Epithelial cell of proximal tubule (primary cell): ENCODE measurements at regions not wholly inside any gene's neighbourhood (a gene's known extent, or its start where the extent isn't known, plus 50 kb on each side); places are given as distances from the start of the nearest gene placed in this dataset.

ENCODE experiments used
- DNase-seq: peaks from one replicate; pipeline ENCODE4 v3.0.0-alpha.2; 2011; ENCODE audit warnings: low read depth
- H3K4me3 ChIP-seq: 2 replicates; pipeline ENCODE4 v1.5.1; 2011; ENCODE audit warnings: low read depth, mild to moderate bottlenecking, low read length
- CTCF ChIP-seq: conservative IDR thresholded peaks from 2 replicates; pipeline ENCODE4 v1.5.1; 2012; ENCODE audit warnings: low read depth, mild to moderate bottlenecking, low read length

DNA sequence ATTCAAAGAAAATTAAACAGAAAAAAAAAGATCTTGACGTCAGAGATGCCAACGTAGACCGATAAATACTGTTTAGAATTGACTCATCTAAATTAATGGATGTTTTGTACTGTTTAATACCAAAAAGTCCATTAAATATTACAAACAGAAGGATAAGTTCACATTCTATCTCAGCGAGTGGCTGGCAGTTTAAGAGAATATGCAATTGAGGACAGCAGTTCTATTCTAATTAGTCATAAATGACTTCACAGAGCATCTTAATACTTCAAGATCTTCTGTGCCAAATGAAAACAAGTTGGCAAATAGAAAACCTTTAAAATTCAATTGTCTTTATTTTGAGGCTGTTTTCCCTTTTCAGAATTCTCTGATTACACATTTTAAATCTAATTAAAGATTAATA lies 326.6 kb upstream of the NREP start:
- TF ChIP-seq CTCF = no peak
- DNase-seq = no peak
- no peak overlapping the region for H3K4me3 ChIP-seq

DNA sequence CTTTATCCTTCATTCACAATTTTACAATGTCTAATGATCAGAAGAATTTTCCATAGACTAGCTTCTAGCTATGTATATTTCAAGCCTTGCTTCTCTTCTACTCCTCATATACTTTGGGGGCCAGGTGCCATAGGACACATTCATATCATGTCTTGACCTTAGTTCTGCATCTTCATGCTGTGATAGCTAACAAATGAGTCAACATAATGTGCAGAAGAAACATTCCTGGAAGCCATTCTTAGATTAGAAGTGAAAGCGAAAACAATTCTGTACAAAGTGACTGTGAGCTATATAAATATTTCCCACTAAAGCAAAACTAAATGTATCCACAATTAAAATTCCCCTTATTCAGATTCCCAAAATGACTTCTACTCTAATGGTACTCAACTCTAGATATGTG lies 320.2 kb upstream of the NREP start:
- no peak for DNase-seq
- TF ChIP-seq CTCF = no peak
- H3K4me3 ChIP-seq = no peak overlapping the region

DNA sequence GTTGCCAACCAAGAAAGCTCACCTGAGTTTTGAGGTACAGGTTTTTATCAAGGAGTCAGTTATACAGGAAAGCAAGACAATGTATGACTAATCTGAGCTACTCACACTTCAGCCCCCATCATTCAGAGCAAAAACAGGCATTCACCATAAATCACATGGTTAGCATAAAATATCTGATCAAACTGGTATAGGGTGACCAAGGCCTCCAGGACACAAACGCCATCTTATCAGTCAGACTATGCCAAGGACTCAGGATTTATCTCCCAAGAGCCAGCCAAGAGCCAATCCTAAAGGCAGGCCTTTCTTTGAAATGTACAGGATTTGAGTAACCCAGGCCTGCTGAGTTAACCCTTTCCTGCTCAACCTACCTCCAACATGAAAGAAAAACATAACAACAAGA lies 313.0 kb upstream of the NREP start:
- DNase-seq = no peak

DNA sequence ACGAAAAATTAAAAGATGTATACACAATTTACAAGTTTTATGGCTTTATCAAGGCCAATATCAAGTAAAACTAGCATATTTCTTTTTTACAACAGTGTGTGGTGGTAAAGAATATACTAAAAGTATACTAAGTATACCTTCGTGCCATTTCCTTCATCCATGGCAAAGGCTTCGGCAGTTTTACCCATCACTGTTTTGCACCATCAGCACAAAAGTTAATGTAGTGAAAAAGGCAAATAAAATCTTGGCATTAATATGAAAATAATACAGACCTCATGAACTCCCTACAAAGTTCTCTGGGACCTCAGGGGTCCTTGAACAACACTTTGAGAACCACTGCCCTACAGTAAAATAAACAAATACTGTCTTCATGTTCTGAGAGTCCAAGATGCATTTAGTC lies 312.3 kb upstream of the NREP start:
- TF ChIP-seq CTCF = no peak

More for the DNA sequence above, 313.0 kb upstream of the NREP start:
- TF ChIP-seq CTCF = no peak
- H3K4me3 ChIP-seq = no peak overlapping the region

GRCh38 chr5:112068593-112068992 lies 311.6 kb upstream of the NREP start:
- no peak for TF ChIP-seq CTCF
- no peak overlapping the region for H3K4me3 ChIP-seq
- DNase-seq = no peak

More for the DNA sequence above, 312.3 kb upstream of the NREP start:
- DNase-seq = no peak
- H3K4me3 ChIP-seq = no peak overlapping the region

GRCh38 chr5:112065781-112066180 lies 308.8 kb upstream of the NREP start:
- TF ChIP-seq CTCF = no peak

GRCh38 chr5:112064956-112065355 lies 308.0 kb upstream of the NREP start:
- TF ChIP-seq CTCF = no peak
- no peak for DNase-seq
- H3K4me3 ChIP-seq = no peak overlapping the region

More at GRCh38 chr5:112065781-112066180, 308.8 kb upstream of the NREP start:
- H3K4me3 ChIP-seq = no peak overlapping the region
- DNase-seq = no peak
